ENCODE measurements at regions not wholly inside any gene's neighbourhood (a gene's known extent, or its start where the extent isn't known, plus 50 kb on each side); places are given as distances from the start of the nearest gene placed in this dataset.

- no peak for TF ChIP-seq CTCF (IDR thresholded peaks at IDR 0.05)
- TF ChIP-seq POLR2A (IDR thresholded peaks at IDR 0.05) = no peak
These were observed 50.3 kb upstream of the LY86 start for GRCh38 chr6:6538261-6538660.
